A204.1 (cell line): ENCODE measurements at regions not wholly inside any gene's neighbourhood (a gene's known extent, or its start where the extent isn't known, plus 50 kb on each side); places are given as distances from the start of the nearest gene placed in this dataset.
"Not testable (repeated sequence)": the region's sequence is repeated elsewhere in the genome, so short reads cannot be mapped to it uniquely, and the experiment has no call there.

ENCODE experiments used
- FAIRE-seq: peaks from 2 replicates; lab custom pipeline; 2012; peaks lifted over from hg19 to GRCh38; lab: Jason Lieb, UNC

DNA sequence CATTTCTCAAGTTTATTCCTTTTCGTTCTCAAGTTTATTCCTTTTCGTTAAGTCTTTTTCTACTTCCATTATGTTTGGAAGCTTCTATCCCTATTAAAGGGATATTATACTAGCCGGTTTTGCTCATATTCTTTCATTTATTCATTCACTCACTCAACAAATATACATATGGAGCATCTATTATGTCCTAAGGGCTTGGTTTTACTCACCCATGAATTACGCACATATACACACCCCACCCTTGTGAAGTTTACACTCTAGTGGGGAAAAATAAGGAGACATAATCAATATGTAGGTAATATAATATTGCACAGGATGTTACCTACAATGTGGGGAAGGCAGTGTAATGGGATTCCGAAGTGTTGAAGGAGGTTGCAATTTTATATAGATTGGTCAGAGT is 90.5 kb downstream of the ACTL7B start:
- no peak for FAIRE-seq

DNA sequence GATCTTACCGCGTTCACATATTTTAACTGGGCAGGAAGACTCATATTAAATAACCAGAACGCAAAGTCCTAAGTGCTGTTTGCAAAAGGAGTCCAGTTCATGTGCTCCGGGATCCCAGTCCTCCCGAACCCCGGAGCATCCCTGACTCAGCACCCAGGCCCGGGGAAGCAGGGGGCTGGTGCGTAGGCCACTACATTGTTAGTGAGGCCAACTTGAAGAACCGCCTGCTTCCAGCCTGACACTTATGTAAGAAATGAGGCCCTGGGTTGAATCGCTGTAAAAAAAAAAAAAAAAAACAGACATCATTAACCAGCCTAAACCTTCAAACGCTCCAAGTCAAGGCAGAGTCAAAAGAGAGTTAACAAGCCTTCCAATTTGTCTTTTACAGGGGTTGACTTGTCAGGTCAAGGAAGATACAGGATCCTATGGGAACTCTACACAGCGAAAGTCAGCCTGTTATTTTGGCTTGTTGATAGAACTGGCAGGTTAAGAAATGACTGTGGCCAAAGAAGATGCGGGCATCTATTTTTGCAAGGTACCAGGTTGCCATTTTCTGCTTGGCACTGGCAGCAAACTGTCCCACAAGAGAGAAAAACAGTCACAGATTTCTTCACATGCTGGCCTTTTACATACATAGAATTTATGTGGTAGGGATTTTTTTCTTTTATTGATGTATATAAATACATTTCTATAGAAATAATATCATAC is 93.3 kb downstream of the ACTL7B start:
- no peak for FAIRE-seq

DNA sequence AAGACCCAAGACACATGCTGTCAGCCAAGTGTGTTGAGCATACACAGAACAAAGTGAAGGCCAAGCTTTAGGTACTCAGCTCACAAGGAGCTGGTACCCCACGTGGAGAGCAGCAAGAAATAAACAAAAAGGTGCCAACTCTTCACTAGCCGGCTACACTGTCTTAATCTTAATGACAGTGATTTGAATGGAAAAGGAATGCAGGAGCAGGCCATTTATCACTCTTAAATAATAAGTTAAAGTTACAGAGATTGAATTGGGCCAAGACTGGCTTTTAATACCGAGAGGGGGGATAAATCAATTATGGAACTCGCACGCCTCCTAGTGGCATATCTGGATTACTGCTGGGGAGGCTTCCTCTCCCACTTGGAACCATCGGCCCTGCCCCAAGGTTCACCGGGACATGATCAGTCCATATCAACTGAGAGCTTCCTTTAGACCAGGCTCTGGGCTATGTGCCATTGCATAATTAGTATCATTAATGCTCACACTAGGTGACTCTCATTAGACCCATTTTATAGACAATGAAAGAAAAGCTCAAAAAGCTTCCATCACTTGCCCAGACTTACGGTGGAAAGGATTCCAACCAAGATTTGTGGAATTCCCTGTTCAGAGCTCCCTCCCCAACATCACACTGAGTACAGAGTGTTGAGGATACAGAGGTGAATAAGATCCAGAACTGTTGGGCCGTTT is 94.0 kb downstream of the ACTL7B start:
- FAIRE-seq: no peak

DNA sequence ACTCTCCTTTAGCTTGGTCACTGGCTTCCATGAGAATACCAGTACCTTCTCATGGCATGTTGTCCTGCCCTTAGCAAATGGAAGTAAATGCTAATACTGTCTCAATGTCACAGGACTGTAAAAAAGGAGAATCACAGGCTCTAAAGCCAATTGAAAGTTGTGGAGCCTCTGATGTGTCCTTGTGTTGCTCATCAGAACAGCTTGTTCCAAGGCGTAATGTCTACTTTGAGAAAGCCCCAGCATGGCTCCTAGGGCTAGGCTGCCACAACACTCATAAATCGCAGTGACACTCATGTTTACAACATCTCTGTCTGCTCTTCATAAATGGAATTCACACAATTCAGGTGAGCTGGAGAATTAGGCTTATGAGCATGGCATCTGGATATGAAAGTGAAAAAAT is 94.9 kb downstream of the ACTL7B start:
- FAIRE-seq: no peak

DNA sequence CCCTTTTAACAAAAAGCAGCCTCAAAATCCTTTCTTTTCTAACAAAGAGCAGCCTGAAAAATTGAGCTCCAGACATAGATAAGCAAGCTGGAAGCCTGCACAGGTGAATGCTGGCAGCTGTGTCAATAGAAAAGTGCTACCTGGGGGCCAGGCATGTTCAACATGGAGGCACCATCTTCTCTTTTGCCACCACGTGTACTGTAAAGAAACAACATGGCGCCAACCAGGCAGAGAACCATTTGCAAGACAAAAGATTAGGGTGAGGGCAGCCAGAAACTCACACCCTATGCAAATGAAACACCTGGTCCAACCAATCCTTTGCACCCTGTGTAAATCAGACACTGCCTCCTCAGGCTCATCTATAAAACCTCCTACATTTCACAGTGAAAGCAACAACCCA is 96.0 kb downstream of the ACTL7B start:
- FAIRE-seq: no peak

DNA sequence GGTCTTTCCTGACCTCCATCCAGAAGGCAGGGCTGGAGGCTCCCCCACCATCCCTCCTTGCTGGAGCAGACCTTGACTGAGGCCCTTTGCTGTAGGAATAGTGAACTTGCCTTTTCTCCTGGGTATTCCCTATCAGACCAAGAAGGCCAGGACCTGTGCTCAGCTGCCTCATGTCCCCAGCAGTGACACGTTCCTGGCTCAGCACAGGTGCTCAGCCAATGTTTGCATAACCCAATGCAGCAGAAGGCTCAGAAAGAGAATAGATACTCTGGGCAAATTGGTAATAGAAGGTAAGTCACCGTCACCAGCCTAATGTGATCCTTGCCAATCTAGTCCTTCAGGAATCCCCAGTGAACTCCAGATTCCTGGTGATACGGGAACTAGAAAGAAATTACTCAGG is 96.4 kb downstream of the ACTL7B start:
- FAIRE-seq: no peak

DNA sequence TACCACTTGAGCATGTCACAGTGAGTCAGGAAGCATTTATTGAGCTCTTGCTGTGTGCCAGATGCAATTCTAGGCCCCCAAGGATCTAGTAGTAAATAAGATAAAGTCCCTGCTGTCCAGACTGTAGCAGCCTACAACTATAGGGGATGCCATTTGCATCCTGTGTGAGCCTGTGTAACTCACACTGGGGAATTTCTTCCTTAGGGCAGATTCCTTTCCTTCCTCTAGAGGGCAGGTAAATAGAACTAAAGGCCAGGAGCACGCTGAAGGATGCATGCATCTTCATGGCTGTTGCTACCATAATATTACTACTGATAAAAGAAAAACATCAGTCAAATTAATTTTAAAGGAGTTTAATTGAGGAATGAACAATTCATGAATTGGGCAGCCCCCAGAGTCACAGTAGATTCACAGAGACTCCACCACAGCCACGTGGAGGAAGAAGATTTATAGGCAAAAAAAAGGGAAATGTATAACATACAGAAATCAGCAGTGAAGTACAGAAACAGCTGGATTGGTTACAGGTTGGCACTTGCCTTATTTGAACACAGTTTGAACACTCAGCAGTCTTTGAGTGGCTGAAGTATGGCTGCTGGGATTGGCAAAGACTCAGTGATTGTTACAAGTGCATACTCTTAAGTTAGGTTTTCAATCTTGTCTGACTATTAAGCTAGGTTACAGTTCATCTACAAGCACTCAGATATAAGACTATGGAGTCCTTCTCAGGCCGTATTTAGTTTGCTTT is 98.9 kb downstream of the ACTL7B start:
- no peak for FAIRE-seq

DNA sequence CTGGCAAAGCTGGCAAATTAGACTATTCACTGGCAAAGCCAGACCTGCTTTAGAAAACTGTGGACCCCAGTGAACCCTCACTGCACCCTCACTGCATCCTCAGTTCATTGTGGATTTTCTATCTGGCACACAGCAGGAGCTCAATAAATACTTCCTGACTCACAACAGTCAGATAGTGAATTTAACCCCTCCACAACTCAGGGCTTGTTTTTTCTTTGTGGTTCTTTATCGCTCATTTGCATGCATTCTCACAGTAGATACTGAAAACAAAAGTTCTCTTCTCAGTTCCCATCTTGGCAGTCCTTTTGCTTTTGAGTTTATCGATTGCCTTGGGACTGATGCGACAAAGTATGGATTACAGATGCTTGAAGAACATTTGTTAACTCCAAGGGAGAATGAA is 99.8 kb downstream of the ACTL7B start:
- FAIRE-seq: no peak

DNA sequence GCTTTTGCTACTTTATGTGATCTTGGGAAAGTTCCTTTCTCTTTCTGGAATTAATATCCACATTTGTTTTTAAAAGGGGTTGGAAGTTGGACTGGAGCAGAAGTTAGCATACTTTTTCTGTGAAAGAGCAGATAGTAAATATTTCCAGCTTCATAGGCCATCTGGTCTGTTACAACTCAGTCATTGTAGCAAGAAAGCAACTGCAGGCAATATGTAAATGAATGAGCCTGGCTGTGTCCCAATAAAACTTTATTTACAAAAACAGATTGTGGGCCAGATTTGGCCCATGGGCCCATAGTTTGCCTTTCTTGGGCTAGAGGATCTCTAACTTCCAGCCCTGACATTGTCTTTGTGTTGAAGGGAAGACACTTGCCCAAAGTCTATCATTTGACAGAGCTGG is 104.4 kb downstream of the ACTL7B start:
- no peak for FAIRE-seq

DNA sequence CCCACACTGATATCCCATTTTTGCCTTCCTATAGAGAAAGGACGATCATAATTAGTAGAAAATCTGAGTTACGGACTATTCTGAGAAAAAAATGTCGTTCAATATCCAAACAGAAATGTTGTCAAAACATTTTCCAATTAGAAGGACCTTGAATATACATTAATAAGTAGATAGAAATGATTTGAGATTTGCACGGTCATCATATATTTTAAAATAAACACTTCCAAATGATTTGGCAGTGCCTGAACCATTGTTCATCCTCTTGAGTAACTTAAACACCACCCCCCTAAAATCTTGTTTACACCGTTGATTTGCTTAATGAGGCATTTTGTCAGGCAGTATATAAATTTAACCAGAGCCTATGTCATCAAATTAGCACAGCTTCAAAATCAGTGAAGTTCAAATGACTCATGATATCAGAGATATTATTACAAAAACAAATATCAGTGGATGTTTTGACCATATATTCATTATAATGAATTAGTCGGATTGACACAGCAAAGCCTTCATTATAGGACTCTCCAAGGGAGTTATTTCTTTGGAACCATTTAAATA is 105.0 kb downstream of the ACTL7B start:
- no peak for FAIRE-seq

DNA sequence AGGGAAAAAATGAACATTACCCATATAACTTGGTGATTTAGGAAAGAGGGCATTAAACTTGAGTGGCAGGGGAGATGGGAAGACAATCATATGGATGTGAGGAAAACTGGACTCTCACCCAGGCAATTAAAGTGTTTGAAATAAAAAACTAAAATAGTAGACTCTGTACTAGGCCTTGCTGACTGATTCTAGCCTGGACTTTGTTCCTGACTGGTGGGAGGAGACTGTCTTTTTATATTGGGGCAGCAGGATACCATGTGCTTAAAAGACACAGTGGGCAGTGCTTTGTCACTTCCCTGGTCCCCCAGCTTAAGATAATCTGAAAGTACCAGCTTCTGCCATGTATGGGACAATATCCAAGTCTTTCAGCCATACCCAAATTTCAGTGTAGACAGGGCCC is 107.0 kb downstream of the ACTL7B start:
- no peak for FAIRE-seq

DNA sequence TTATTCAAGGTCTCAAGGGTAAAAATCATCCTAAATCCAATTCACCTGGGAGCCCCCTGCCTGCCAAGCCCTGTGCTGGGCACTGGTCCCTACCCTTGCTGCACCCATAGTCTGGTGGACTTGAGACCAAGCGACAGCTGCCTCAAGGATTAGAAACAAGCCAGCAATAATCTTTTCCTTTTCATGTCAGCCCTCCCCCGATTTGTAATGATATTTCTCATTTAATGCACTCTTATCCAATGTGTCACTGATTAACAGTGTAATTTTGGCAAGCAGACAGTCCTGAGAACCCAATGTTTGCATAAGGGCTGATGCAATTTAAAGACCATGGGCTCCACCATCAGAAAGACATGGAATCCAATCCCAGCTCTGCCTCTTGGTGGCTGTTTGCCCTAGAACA is 108.9 kb downstream of the ACTL7B start:
- no peak for FAIRE-seq

DNA sequence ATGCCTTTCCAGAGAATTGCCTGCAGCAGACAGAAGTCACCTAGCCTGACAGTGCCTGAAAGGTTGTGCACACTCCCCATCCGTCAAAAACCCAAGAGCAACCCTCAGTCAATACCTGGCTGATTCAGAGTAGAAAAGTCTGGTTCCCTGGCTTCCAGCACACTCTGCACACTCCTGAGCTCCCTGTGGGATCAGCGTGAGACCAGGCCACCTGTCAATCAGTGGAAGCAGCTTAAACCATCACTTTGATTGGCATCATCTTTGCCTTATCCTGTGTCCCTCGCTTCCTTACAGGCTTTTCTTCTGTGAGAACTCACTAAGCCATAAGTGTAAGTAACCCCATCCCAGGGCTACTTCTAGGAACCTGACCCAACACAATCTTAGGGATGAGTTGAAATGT is 109.8 kb downstream of the ACTL7B start:
- FAIRE-seq: no peak

DNA sequence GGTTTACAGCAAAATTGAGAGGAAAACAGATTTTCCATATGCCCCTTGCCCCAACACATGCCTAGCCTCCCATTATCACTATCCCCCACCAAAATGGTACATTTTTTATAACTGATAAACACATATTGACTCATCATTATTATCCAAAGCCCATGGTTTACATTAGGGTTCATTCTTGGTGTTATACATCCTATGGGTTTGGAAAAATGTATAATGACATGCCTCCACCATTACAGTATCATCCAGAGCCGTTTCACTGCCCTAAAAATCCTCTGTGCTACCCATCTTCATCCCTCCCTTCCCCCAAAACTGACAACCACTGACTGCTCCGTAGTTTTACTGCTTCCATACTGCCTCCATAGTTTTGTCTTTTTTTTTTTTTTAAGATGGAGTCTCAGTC is 111.1 kb downstream of the ACTL7B start:
- no peak for FAIRE-seq

DNA sequence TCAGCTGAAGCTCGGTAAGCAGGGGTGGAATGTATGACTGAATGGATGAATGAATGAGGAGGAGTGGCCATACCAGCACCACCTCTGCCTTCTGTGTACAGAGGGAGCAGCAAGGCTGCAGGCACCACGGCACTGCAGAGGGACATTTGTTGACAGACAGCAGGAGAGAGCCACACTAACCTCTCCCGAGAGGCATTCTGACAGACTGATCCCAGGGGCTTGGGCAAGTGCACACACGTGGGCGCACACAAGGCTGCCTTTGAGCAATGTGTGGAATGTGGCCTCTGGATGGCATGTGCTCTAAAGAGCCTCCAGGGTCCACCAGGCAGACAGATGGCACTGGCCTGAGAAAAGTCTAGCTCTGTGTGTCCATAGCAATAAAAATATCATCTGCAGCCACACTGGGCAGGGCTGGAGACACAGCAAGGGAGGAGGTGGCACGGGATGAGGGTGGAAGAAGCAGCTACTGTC is 111.8 kb downstream of the ACTL7B start:
- no peak for FAIRE-seq

DNA sequence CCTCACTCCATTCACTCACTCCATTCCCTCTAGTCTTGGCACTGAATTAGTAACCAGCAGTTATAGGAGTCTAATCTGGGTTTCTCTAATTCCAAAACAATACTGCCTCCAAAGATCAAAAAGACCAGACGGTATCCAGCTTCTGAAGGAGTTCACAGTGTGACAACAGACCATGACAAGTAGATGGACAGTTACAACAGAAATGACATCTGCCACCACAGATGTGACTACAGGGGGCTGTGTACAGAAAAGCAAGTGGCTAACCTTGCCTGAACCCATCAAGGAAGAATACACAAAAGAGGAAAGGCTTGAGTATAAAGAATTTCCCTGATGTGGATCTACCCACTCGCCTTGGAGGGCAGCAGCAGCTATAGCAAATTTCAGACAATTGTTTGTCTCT is 112.4 kb downstream of the ACTL7B start:
- no peak for FAIRE-seq

DNA sequence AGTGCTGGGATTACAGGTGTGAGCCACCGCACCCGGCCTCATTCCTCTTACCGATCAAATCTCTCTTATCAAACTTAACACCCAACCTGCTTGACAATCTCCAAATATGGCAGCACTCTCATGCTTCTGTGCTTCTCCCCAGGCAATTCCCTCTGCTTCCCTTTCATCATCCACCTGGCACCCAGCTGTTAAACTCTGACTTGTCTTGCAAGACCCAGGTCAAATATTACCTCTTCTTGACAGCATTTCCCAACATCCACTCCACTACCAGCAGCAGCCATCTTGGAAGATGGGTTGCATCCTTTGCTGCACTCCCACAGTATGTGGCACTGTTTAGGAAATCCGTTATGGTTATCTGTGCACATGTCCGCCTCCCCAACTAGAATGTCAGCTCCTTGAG is 113.6 kb downstream of the ACTL7B start:
- no peak for FAIRE-seq

DNA sequence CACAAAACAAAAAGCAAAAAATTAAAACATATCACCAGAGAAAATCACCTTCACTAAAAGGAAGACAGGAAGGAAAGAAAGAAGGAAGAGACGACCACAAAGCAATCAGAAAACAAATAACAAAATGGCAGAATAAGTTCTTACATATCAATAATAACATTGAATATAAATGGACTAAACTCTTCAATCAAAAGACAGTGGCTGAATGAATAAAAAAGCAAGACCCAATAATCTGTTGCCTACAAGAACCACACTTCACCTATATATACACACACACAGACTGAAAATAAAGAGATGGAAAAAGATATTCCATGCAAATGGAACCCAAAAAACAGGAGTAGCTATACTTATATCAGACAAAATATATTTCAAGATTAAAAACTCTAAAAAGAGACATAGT is 124.5 kb downstream of the ACTL7B start:
- not testable (repeated sequence) for FAIRE-seq

DNA sequence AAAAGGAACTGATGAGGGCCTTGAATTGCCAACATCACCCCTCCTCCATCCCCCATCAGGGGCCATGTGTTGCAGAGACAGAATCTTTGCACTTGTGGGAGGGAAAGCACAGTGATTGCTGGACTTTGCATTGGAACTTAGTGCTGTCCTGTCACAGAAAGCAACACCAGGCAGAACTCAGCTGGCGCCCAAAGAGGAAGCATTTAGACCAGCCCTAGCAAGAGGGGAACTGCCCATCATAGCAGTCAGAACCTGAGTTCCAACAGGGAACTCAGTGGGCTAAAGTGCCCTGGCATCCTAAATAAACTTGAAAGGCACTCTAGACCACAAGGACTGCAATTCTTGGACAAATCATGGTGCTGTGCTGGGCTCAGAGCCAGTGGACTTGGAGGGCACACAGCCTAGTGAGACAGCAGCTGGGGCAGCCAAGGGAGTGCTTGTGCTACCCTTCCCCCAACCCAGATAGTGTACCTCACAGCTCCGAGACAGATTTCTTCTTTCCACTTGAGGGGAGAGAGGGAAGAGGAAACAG is 128.1 kb downstream of the ACTL7B start:
- FAIRE-seq: no peak

DNA sequence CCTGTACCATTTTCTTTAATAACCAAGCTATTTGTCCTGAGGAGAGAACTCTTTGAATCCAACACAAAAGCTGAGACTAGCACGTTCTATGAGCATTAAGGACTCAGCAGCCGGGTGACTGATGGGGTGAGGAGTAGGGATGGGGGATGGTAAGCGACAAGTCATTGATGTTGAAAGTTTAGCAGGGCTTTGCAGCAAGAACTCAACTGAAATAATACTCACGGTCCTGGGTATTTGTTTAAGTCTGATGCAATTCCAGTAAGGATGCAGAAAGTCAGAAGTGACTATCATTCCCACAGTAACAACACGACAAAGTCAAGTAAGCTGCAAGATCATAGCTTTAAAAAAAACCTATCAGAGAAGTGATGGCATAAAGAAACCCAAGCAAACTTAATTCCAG is 131.1 kb downstream of the ACTL7B start:
- no peak for FAIRE-seq

DNA sequence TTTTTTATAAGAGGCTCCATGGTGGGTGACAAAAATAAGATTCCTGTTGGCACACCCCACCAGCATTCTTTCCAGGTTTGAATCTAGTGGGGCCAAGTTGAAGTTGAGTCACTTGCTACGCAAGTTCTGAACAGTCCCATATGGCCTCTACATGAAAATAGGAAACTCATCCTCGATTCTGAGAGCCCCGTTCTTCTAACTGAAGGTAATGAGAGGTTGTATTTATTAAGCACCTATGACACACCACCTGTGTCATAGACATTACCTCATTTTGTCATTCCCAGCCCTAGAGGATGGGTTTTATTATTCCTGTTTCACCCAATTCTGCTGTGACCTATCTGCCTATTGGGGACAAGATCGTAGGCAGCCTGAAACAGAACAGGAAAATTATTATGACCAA is 131.7 kb downstream of the ACTL7B start:
- FAIRE-seq: no peak

DNA sequence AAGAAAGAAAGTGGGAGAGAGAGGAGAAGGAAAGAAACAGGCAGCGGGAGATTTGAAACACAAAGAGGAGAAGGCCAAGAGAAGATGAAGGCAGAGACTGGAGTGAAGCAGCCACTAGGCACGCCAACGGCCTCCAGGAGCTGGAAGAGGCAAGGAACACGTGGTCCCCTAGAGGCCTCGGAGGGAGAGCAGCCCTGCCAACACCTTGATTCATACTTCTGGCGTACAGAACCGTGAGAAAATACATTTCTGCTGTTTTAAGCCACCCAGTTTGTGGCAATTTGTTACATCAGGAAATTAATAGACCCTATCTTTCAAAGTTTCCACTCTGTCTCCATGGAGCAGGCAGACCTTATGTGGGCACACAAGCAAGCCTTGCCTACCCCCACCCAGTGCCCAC is 133.4 kb downstream of the ACTL7B start:
- FAIRE-seq: no peak

DNA sequence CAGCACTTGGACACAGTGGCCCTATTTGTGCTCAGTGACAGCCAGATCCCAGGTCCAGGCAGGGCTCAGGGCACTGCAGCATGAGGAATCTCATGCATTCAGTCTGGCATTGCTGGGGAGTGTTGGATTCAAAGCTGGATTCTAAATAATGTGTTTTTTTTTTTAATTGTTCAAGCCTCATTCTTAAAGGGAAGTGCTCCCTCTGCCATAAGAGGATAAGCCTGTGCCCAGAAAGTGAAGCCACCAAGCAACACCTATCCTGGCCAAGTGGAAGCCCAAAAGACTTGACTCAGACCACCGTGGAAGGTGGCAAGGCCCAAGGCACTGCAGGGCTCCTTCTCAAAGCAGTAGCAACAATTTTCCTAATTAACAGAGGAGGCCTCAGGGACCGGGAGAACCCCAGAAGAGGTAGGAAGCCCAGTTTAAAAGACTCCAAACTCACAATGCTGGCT is 135.6 kb downstream of the ACTL7B start:
- FAIRE-seq: no peak
